ENCODE measurements at regions not wholly inside any gene's neighbourhood (a gene's known extent, or its start where the extent isn't known, plus 50 kb on each side); places are given as distances from the start of the nearest gene placed in this dataset.
A peak's percentile ranks its signal among the peaks of the same experiment; 100 is the strongest.

DNA sequence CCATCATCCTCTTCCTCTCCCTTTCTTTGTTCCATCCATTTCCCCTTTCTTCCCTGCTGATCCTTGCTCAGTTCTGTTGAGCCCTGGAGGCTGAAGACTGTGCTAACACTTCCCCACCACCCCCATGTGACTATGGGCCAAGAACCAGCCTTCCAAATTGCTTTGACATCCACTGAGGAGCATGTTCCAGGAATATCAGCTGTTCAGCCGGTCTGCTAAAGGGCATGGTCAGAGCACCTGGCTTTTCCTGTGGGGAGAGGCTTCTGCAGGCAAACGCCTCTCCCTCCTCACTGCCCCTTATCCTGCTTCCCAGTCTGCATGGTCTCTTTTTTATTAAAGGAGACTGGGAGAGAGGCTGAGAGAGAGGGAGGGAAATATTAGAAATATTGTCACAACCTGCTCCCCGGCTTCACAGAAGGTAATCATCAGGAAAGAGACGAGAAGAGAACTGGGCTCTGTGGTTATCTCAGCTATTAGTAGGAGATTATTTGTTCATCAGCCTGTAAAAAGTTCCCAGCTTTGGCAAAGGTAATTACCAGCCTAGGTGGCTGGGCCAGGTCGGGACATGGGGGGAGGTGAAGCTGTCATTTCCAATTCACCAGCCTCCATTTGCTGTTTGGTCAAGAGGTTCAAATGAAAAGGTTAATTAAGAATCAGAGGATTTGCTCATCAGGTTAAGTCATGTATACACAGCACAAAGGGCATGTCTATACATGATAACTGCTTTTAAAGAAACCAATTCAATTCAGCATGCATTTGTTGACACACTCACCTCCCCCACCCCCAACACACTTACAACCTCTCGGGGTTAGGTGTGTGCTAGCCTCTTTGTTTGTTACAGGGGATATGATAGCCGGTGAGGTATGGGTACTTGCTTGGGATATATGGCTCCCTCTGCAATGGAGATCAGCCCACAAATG lies 83.7 kb upstream of the CRHR1 start:
- Histone ChIP-seq H3K9me3 (ENCODE audit: control insufficient read depth, insufficient read depth, low read depth, low read length) (no peaks in the 10 kb centered on the region), H3K36me3 (ENCODE audit: control insufficient read depth, insufficient read depth, low read length) (no peaks in the 10 kb centered on the region), H3K4me3 (ENCODE audit: low read depth in 2 of 2, low read length in 2 of 2) (no peak overlapping the region), H3K4me1 (ENCODE audit: control insufficient read depth, insufficient read depth, low read length) (peaks cover 3% of the 10 kb centered on the region), H3K27me3 (ENCODE audit: control insufficient read depth, insufficient read depth, low read length) (no peaks in the 10 kb centered on the region; the same call in 1 of the 2 replicates), H3K27ac (ENCODE audit: low read length) (no peak overlapping the region)
- intact Hi-C loops (cut with micrococcal nuclease; ENCODE audit: unreplicated experiment) (no loop called here), in situ Hi-C loops (cut with HindIII; ENCODE audit: low pct_unique_long_range_greater_than_20kb, low sequenced_read_pairs) (no loop called here)
- DNase-seq (ENCODE audit: low read depth, low spot score): no peak
- ChIA-PET CTCF (no interaction called here), POLR2A (no interaction called here)
- TF ChIP-seq SIN3A (IDR thresholded peaks at IDR 0.05; ENCODE audit: borderline replicate concordance, insufficient read depth, low read depth, low read length): no peak
- no peak for TF ChIP-seq POLR2AphosphoS5 (IDR thresholded peaks at IDR 0.05; ENCODE audit: low read depth, low read length)
- no peak for TF ChIP-seq CTCF (IDR thresholded peaks at IDR 0.05)
- TF ChIP-seq REST (IDR thresholded peaks at IDR 0.05; ENCODE audit: insufficient read depth in 1 of 2, low read depth in 2 of 2, low read length in 1 of 2): no peak
- no peak for TF ChIP-seq TCF7L2 (IDR thresholded peaks at IDR 0.05; ENCODE audit: low read depth, low read length)
- ATAC-seq: no peak
- no TSS peak for BruUV-seq (replicated peaks)

DNA sequence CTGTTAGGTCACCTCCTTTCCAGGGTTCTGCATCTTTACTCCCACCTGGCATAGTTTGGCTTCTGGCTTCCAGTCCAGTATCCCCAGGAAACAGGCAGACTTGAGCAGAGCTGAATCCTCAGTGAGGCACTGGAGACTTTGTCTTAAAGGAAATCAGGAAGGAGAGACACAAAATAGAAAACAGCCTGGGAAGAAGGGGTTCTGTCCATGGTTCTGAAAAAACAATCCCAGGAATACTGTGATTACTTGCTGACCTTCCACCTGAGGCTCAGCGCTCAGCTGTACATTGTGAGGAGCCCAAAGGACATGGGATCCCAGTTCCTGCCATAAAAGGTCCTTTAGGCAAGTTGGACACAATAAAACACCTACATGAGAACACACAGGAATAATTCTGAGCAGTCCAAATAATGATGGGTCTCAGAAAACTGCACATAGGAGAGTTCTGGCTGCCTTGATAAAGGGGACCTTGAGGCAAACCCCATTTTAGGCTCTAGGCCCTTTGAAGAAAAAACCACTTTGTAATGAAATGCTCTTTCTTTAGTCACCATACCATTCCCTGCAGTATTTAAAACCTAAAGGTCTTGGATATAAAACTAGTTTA lies 81.4 kb upstream of the CRHR1 start:
- Histone ChIP-seq H3K36me3 (ENCODE audit: control insufficient read depth, insufficient read depth, low read length) (no peaks in the 10 kb centered on the region), H3K4me1 (ENCODE audit: control insufficient read depth, insufficient read depth, low read length) (peaks cover 7% of the 10 kb centered on the region), H3K27ac (ENCODE audit: low read length) (no peak overlapping the region), H3K4me3 (ENCODE audit: low read depth in 2 of 2, low read length in 2 of 2) (no peak overlapping the region), H3K9me3 (ENCODE audit: control insufficient read depth, insufficient read depth, low read depth, low read length) (no peaks in the 10 kb centered on the region), H3K27me3 (ENCODE audit: control insufficient read depth, insufficient read depth, low read length) (no peaks in the 10 kb centered on the region; the same call in 1 of the 2 replicates)
- ChIA-PET POLR2A (no interaction called here), CTCF (no interaction called here)
- ATAC-seq (no peak), DNase-seq (ENCODE audit: low read depth, low spot score) (no peak)
- intact Hi-C loops (cut with micrococcal nuclease; ENCODE audit: unreplicated experiment): no loop called here
- no TSS peak for BruUV-seq (replicated peaks)
- in situ Hi-C loops (cut with HindIII; ENCODE audit: low pct_unique_long_range_greater_than_20kb, low sequenced_read_pairs): no loop called here
- TF ChIP-seq SIN3A (IDR thresholded peaks at IDR 0.05; ENCODE audit: borderline replicate concordance, insufficient read depth, low read depth, low read length) (no peak), REST (IDR thresholded peaks at IDR 0.05; ENCODE audit: insufficient read depth in 1 of 2, low read depth in 2 of 2, low read length in 1 of 2) (peak; percentile 89 to 91), CTCF (IDR thresholded peaks at IDR 0.05) (no peak), POLR2AphosphoS5 (IDR thresholded peaks at IDR 0.05; ENCODE audit: low read depth, low read length) (no peak), TCF7L2 (IDR thresholded peaks at IDR 0.05; ENCODE audit: low read depth, low read length) (no peak)

Measured in Panc1 (cell line).